ENCODE measurements at regions not wholly inside any gene's neighbourhood (a gene's known extent, or its start where the extent isn't known, plus 50 kb on each side); places are given as distances from the start of the nearest gene placed in this dataset.

GRCh38 chr12:93315907-93316622, 61.7 kb upstream of the NUDT4 start:
- ATAC-seq (peak in 1 of 2 donors; percentile 48), DNase-seq (ENCODE audit: low spot score) (no peak)
- no peak overlapping the region for H3K27ac Mint-ChIP-seq
- H3K9me3 Mint-ChIP-seq = no peaks in the 10 kb centered on the region
- no peak overlapping the region for H3K4me3 Mint-ChIP-seq
- no peaks in the 10 kb centered on the region for H3K36me3 Mint-ChIP-seq
- no peaks in the 10 kb centered on the region for H3K27me3 Mint-ChIP-seq
- H3K4me1 Mint-ChIP-seq (ENCODE audit: low read depth in 2 of 2) = no peaks in the 10 kb centered on the region

- H3K36me3 Mint-ChIP-seq = no peaks in the 10 kb centered on the region
- H3K4me1 Mint-ChIP-seq (ENCODE audit: low read depth in 2 of 2) = no peaks in the 10 kb centered on the region
- ATAC-seq = no peak
- no peaks in the 10 kb centered on the region for H3K27me3 Mint-ChIP-seq
- no peak overlapping the region for H3K27ac Mint-ChIP-seq
- H3K4me3 Mint-ChIP-seq = no peak overlapping the region
- DNase-seq (ENCODE audit: low spot score) = no peak
- H3K9me3 Mint-ChIP-seq = no peaks in the 10 kb centered on the region
These were observed 61.1 kb upstream of the NUDT4 start for GRCh38 chr12:93316623-93316971.

- Mint-ChIP-seq H3K27ac (no peak overlapping the region), H3K9me3 (no peaks in the 10 kb centered on the region), H3K36me3 (no peaks in the 10 kb centered on the region), H3K4me1 (ENCODE audit: low read depth in 2 of 2) (no peaks in the 10 kb centered on the region), H3K4me3 (no peak overlapping the region), H3K27me3 (no peaks in the 10 kb centered on the region)
- DNase-seq (ENCODE audit: low spot score) (no peak), ATAC-seq (no peak)
These were observed 60.5 kb upstream of the NUDT4 start for GRCh38 chr12:93317227-93317626.

GRCh38 chr12:93318720-93319522, 58.8 kb upstream of the NUDT4 start:
- Mint-ChIP-seq H3K4me3 (no peak overlapping the region), H3K9me3 (no peaks in the 10 kb centered on the region), H3K36me3 (no peaks in the 10 kb centered on the region), H3K27me3 (peaks cover 0 to under 1% of the 10 kb centered on the region in 2 donors), H3K27ac (no peak overlapping the region), H3K4me1 (ENCODE audit: low read depth in 2 of 2) (no peaks in the 10 kb centered on the region)
- ATAC-seq (no peak), DNase-seq (ENCODE audit: low spot score) (no peak)

- no peak overlapping the region for H3K4me3 Mint-ChIP-seq
- H3K27me3 Mint-ChIP-seq = peaks cover 0 to 2% of the 10 kb centered on the region in 2 donors
- no peaks in the 10 kb centered on the region for H3K36me3 Mint-ChIP-seq
- H3K27ac Mint-ChIP-seq = no peak overlapping the region
- DNase-seq (ENCODE audit: low spot score) (no peak), ATAC-seq (no peak)
- H3K9me3 Mint-ChIP-seq = no peaks in the 10 kb centered on the region
- H3K4me1 Mint-ChIP-seq (ENCODE audit: low read depth in 2 of 2) = no peaks in the 10 kb centered on the region
These were observed 58.1 kb upstream of the NUDT4 start for GRCh38 chr12:93319523-93320050.

GRCh38 chr12:93322784-93323183, 54.9 kb upstream of the NUDT4 start:
- no peak for DNase-seq (ENCODE audit: low spot score)

GRCh38 chr12:93323625-93324329, 53.9 kb upstream of the NUDT4 start:
- Mint-ChIP-seq H3K27ac (no peak overlapping the region), H3K4me1 (ENCODE audit: low read depth in 2 of 2) (no peaks in the 10 kb centered on the region), H3K36me3 (no peaks in the 10 kb centered on the region), H3K4me3 (no peak overlapping the region), H3K9me3 (no peaks in the 10 kb centered on the region), H3K27me3 (peaks cover 0 to 2% of the 10 kb centered on the region in 2 donors)
- ATAC-seq (no peak), DNase-seq (ENCODE audit: low spot score) (no peak)

More at GRCh38 chr12:93322784-93323183, 54.9 kb upstream of the NUDT4 start:
- Mint-ChIP-seq H3K27ac (no peak overlapping the region), H3K9me3 (no peaks in the 10 kb centered on the region), H3K27me3 (peaks cover 0 to 2% of the 10 kb centered on the region in 2 donors), H3K4me3 (no peak overlapping the region), H3K36me3 (no peaks in the 10 kb centered on the region), H3K4me1 (ENCODE audit: low read depth in 2 of 2) (no peaks in the 10 kb centered on the region)
- no peak for ATAC-seq

GRCh38 chr12:93325855-93326254, 51.9 kb upstream of the NUDT4 start:
- Mint-ChIP-seq H3K27me3 (peaks cover 3% of the 10 kb centered on the region in 2 donors), H3K9me3 (no peaks in the 10 kb centered on the region), H3K27ac (no peak overlapping the region), H3K4me1 (ENCODE audit: low read depth in 2 of 2) (no peaks in the 10 kb centered on the region), H3K36me3 (no peaks in the 10 kb centered on the region), H3K4me3 (no peak overlapping the region)
- no peak for DNase-seq (ENCODE audit: low spot score)
- no peak for ATAC-seq
